ENCODE measurements at regions not wholly inside any gene's neighbourhood (a gene's known extent, or its start where the extent isn't known, plus 50 kb on each side); places are given as distances from the start of the nearest gene placed in this dataset.

DNA sequence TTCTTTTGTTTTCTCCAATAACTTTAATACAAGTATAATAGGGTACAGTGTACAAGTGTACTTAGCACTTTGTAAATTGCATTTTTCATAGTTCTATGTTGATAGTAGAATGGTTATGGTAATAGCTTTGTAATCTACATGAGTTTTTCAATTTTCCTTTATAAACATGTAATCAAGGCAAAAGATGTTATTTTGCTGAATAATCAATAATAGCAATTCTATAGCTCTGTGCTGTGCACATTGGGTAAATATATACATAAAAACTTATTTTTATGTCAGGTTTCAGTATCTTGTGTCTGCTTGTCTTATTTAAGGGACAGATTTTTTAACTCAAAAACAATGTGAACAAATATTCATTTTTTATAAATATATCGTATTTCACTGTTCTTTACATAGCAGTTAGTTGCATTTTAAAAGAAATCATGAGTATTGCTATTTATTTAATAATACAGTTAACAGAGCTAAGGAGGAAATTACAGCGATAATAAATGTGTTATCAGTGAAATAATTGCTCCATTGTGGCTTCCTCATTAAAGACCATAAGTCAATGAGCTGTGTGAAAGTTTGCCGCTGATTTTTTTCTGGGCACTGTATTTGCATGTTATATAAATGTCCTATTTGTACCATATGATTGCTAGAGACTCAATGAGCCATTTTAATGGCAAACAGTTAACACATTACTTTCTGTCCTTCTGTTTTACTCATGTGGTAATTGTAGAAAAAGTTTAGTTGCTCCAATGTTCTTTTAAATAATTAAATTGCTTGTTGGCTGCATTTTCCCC is 214.6 kb upstream of the STAC start:
- no peak overlapping the region for H3K4me3 ChIP-seq (ENCODE audit: extremely low read depth in 1 of 4, insufficient read depth in 2 of 4, low read depth in 3 of 4, low read length in 4 of 4)
- no peaks in the 10 kb centered on the region for H3K4me1 ChIP-seq (replicated peaks in 1 of 4; ENCODE audit: control insufficient read depth in 3 of 4, insufficient read depth in 4 of 4, low read length in 3 of 4)
- WGBS, 2 experiments (ENCODE audit: extremely low coverage in 1 of 2, insufficient coverage in 1 of 2, insufficient read length in 1 of 2, insufficient replicate concordance in 2 of 2, low coverage in 1 of 2, low lambda C conversion rate in 2 of 2, missing lambda C conversion rate in 1 of 2) = 95% methylated on average over 3 of the region's 3 CpGs; no CpG with 5 or more reads in 1 of the 2 experiments
- no peak for DNase-seq (ENCODE audit: low read depth in 1 of 2, low spot score in 2 of 2)
- no peak overlapping the region for H3K23ac ChIP-seq (ENCODE audit: insufficient read length)
- no peaks in the 10 kb centered on the region for H3K23me2 ChIP-seq (ENCODE audit: low read depth, low read length)
- no peak for FAIRE-seq
- H3K14ac ChIP-seq (ENCODE audit: insufficient read length) = no peak overlapping the region
- no peak for TF ChIP-seq TAF7 (optimal IDR thresholded peaks at IDR 0.05; ENCODE audit: borderline replicate concordance, low read depth, low read length)
- no peak for TF ChIP-seq BCL11A (IDR thresholded peaks at IDR 0.05; ENCODE audit: low read depth in 2 of 2, low read length in 2 of 2)
- no peak for TF ChIP-seq RNF2 (IDR thresholded peaks at IDR 0.05; ENCODE audit: borderline replicate concordance, low read depth, low read length, missing control alignments, poor library complexity, severe bottlenecking)
- no peak for TF ChIP-seq BACH1 (IDR thresholded peaks at IDR 0.05; ENCODE audit: low read length)
- no peak overlapping the region for H2BK12ac ChIP-seq (ENCODE audit: low read depth, low read length)
- H3K18ac ChIP-seq (ENCODE audit: extremely low read depth, low read length) = no peak overlapping the region
- no peak overlapping the region for H3K27ac ChIP-seq (ENCODE audit: low read depth, low read length)
- H2BK15ac ChIP-seq (ENCODE audit: low read length) = no peak overlapping the region
- ChIA-PET CTCF (ENCODE audit: partially characterized antibody) (no interaction called here), POLR2A (ENCODE audit: partially characterized antibody) (no interaction called here)
- H2AFZ ChIP-seq (ENCODE audit: low read length) = no peak overlapping the region
- H3K4ac ChIP-seq (replicated peaks; ENCODE audit: insufficient read length, low read depth, low read length) = no peak overlapping the region
- H3K27me3 ChIP-seq (replicated peaks in 1 of 4; ENCODE audit: control insufficient read depth in 3 of 4, extremely low read depth in 1 of 4, insufficient read depth in 3 of 4, low read length in 3 of 4) = no peaks in the 10 kb centered on the region
- H2BK120ac ChIP-seq (replicated peaks; ENCODE audit: low read depth, low read length) = no peak overlapping the region
- no peak overlapping the region for H4K8ac ChIP-seq (ENCODE audit: extremely low read depth, insufficient read depth, low read length)
- H3K56ac ChIP-seq (replicated peaks; ENCODE audit: insufficient read length, low read depth, low read length) = no peak overlapping the region
- no peak overlapping the region for H4K5ac ChIP-seq (ENCODE audit: insufficient read length, low read depth, low read length)
- H3K9me3 ChIP-seq (ENCODE audit: insufficient read depth in 2 of 2, low read depth in 1 of 2, low read length in 1 of 2) = no peaks in the 10 kb centered on the region; a peak in 1 of 4 replicates
- no peak overlapping the region for H3K9ac ChIP-seq (replicated peaks in 1 of 4; ENCODE audit: extremely low read depth in 1 of 4, low read depth in 3 of 4, low read length in 3 of 4)
- no peak overlapping the region for H2BK5ac ChIP-seq (ENCODE audit: low read depth, low read length)
- no peak overlapping the region for H2BK20ac ChIP-seq (ENCODE audit: low read length)
- H3K79me1 ChIP-seq (ENCODE audit: low read depth, low read length) = no peaks in the 10 kb centered on the region
- H2AK5ac ChIP-seq (ENCODE audit: low read depth, low read length) = no peak overlapping the region
- H3K4me2 ChIP-seq (ENCODE audit: insufficient read depth in 1 of 2, low read depth in 2 of 2, low read length in 2 of 2) = no peak overlapping the region
- no peaks in the 10 kb centered on the region for H4K20me1 ChIP-seq (replicated peaks in 1 of 2; ENCODE audit: control insufficient read depth in 1 of 2, insufficient read depth in 2 of 2, low read length in 2 of 2)
- no peak overlapping the region for H4K91ac ChIP-seq (replicated peaks; ENCODE audit: insufficient read length, low read length)
- H3K79me2 ChIP-seq (ENCODE audit: control insufficient read depth in 1 of 2, insufficient read depth in 2 of 2, low read length in 2 of 2) = no peaks in the 10 kb centered on the region
- H3K36me3 ChIP-seq (ENCODE audit: control insufficient read depth in 2 of 4, insufficient read depth in 4 of 4, low read length in 3 of 4) = no peaks in the 10 kb centered on the region

Measured in H1 (cell line).